Neural progenitor cell (in vitro differentiated cells): ENCODE measurements at regions not wholly inside any gene's neighbourhood (a gene's known extent, or its start where the extent isn't known, plus 50 kb on each side); places are given as distances from the start of the nearest gene placed in this dataset.
"Not testable (repeated sequence)": the region's sequence is repeated elsewhere in the genome, so short reads cannot be mapped to it uniquely, and the experiment has no call there.

Source experiments
- DNase-seq: peaks from one replicate; pipeline ENCODE4 v3.0.0-alpha.2; 2016; ENCODE audit warnings: low spot score
- H2AFZ ChIP-seq: fragments of 200-600 bp; sonication (generic); replicated peaks from 2 replicates; pipeline ENCODE4 v1.6.1; 2016; ENCODE audit warnings: antibody characterized with exemption
- H3F3A ChIP-seq: fragments of 200-600 bp; sonication (generic); 2 replicates; pipeline ENCODE4 v1.6.1; 2016; ENCODE audit warnings: antibody characterized with exemption, low read depth
- H3K27ac ChIP-seq: fragments of 200-600 bp; sonication (generic); 2 replicates; pipeline ENCODE4 v1.5.1; 2016; ENCODE audit warnings: mild to moderate bottlenecking
- H3K27me3 ChIP-seq: fragments of 200-600 bp; sonication (generic); 2 replicates; pipeline ENCODE4 v1.6.1; 2016; ENCODE audit warnings: mild to moderate bottlenecking, moderate library complexity
- H3K36me3 ChIP-seq: fragments of 200-600 bp; sonication (generic); 2 replicates; pipeline ENCODE4 v1.5.1; 2016
- H3K4me1 ChIP-seq: fragments of 200-600 bp; sonication (generic); 2 replicates; pipeline ENCODE4 v1.6.1; 2016; ENCODE audit warnings: mixed run types
- H3K4me2 ChIP-seq: fragments of 200-600 bp; sonication (generic); 2 replicates; pipeline ENCODE4 v1.6.1; 2016
- H3K4me3 ChIP-seq: fragments of 200-600 bp; sonication (generic); 2 replicates; pipeline ENCODE4 v1.5.1; 2016
- H3K79me2 ChIP-seq: fragments of 200-600 bp; sonication (generic); 2 replicates; pipeline ENCODE4 v1.6.1; 2016; ENCODE audit warnings: low read depth
- H3K9ac ChIP-seq: fragments of 200-600 bp; sonication (generic); 2 replicates; pipeline ENCODE4 v1.6.1; 2016
- H3K9me3 ChIP-seq: fragments of 200-600 bp; sonication (generic); 2 replicates; pipeline ENCODE4 v1.5.1; 2016; ENCODE audit warnings: low read depth
- H4K20me1 ChIP-seq: fragments of 200-600 bp; sonication (generic); 2 replicates; pipeline ENCODE4 v1.6.1; 2016; ENCODE audit warnings: low read depth
- H3K27ac Mint-ChIP-seq: 3 replicates; pipeline ENCODE4 v1.8.0; 2021; ENCODE audit warnings: mixed read lengths
- H3K27me3 Mint-ChIP-seq: 2 replicates; pipeline ENCODE4 v1.8.0; 2022; ENCODE audit warnings: low read depth, mild to moderate bottlenecking, inconsistent platforms, moderate library complexity, mixed read lengths; ENCODE audit not compliant: insufficient read depth
- H3K36me3 Mint-ChIP-seq: 3 replicates; pipeline ENCODE4 v1.8.0; 2021; ENCODE audit warnings: mixed read lengths
- H3K4me1 Mint-ChIP-seq: 3 replicates; pipeline ENCODE4 v1.8.0; 2021; ENCODE audit warnings: mixed read lengths
- H3K4me3 Mint-ChIP-seq: 3 replicates; pipeline ENCODE4 v1.8.0; 2021; ENCODE audit warnings: mild to moderate bottlenecking, moderate library complexity, mixed read lengths
- H3K9me3 Mint-ChIP-seq: 3 replicates; pipeline ENCODE4 v1.8.0; 2020; ENCODE audit warnings: mixed read lengths
- EZH2 ChIP-seq: fragments of 200-600 bp; sonication (generic); IDR thresholded peaks from 2 replicates; pipeline ENCODE4 v1.6.1; 2017; ENCODE audit warnings: antibody characterized with exemption, mild to moderate bottlenecking, moderate library complexity
- EZH2phosphoT487 ChIP-seq: fragments of 200-600 bp; sonication (generic); IDR thresholded peaks from 2 replicates; pipeline ENCODE4 v1.6.1; 2017; ENCODE audit warnings: antibody characterized with exemption
- TF ChIP-seq, protein P1 (sequence below): fragments of 200-600 bp; sonication (generic); IDR thresholded peaks from 2 replicates; pipeline ENCODE4 v1.5.1; 2017; ENCODE audit warnings: antibody characterized with exemption, mild to moderate bottlenecking

DNA sequence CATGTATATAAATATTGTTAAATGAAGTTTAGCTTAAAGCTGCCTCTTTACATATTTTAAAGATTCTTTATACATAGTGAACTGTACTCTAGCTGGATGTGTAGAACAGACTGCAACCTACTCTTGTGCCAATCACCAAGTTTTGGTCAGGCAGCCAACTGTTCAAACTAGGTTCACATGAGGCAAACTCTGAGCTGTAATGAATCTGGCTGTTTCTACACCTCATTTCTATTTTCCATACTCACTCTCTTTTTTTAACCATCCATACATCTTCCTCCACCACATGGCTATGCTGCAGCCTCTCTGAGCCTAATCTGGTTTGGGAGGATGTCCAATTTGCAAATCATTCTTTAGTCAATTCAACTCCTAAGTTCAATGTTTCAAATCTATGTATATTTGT is 974.8 kb downstream of the CNTNAP5 start:
- peaks cover 15% of the 10 kb centered on the region for H3K4me1 ChIP-seq
- TF ChIP-seq, protein P1, sequence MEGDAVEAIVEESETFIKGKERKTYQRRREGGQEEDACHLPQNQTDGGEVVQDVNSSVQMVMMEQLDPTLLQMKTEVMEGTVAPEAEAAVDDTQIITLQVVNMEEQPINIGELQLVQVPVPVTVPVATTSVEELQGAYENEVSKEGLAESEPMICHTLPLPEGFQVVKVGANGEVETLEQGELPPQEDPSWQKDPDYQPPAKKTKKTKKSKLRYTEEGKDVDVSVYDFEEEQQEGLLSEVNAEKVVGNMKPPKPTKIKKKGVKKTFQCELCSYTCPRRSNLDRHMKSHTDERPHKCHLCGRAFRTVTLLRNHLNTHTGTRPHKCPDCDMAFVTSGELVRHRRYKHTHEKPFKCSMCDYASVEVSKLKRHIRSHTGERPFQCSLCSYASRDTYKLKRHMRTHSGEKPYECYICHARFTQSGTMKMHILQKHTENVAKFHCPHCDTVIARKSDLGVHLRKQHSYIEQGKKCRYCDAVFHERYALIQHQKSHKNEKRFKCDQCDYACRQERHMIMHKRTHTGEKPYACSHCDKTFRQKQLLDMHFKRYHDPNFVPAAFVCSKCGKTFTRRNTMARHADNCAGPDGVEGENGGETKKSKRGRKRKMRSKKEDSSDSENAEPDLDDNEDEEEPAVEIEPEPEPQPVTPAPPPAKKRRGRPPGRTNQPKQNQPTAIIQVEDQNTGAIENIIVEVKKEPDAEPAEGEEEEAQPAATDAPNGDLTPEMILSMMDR, result no peak
- no peak for TF ChIP-seq EZH2
- TF ChIP-seq EZH2phosphoT487, result no peak
- Mint-ChIP-seq H3K9me3 (no peaks in the 10 kb centered on the region), H3K36me3 (no peaks in the 10 kb centered on the region), H3K27me3 (peaks cover 2% of the 10 kb centered on the region), H3K27ac (no peak overlapping the region), H3K4me1 (peaks cover 5% of the 10 kb centered on the region), H3K4me3 (no peak overlapping the region)
- H3K4me3 ChIP-seq, result no peak overlapping the region
- H3F3A ChIP-seq, result peaks cover 7% of the 10 kb centered on the region
- H3K79me2 ChIP-seq, result no peaks in the 10 kb centered on the region
- no peak overlapping the region for H2AFZ ChIP-seq
- H3K4me2 ChIP-seq, result no peak overlapping the region
- no peak overlapping the region for H3K9ac ChIP-seq
- no peaks in the 10 kb centered on the region for H3K27me3 ChIP-seq
- H3K27ac ChIP-seq, result no peak overlapping the region
- no peak for DNase-seq
- H3K9me3 ChIP-seq, result no peaks in the 10 kb centered on the region
- no peaks in the 10 kb centered on the region for H3K36me3 ChIP-seq
- H4K20me1 ChIP-seq, result no peaks in the 10 kb centered on the region

DNA sequence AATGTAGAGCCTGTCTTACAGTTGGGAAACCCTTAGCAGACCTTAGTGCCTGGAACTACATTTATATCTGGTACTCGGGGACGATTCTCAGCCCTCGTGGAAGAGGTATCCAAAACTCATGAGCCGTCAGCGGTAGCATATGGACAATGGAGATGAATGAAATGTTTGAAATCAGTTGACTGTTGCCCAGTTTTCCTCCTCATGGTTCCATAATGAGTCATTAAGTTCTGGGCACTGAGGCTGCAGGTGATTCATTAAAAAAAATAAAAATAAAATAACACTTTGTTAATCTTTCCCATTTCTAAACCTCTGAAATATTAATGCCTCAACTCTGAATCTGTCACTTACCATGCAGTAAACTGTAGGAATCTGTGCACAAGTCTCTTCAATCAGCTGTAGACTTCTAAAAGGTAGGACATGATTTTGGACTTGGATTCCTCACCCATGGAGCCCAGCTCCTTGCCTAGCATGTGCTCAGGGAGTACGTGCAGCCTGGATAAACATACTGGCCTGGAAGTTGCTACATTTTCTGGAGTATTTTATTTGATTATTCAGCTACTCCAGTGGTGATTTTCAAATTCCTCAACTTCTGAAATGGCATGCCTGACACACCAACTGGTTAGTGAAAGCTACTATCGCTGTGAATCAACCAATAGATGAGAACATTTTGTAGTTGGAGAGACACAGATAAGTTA is 979.2 kb downstream of the CNTNAP5 start:
- Histone ChIP-seq H4K20me1 (no peaks in the 10 kb centered on the region), H3K4me1 (peaks cover 5% of the 10 kb centered on the region), H3K9ac (no peak overlapping the region), H3K4me2 (no peak overlapping the region), H3K4me3 (no peak overlapping the region), H2AFZ (no peak overlapping the region), H3K36me3 (no peaks in the 10 kb centered on the region), H3F3A (no peaks in the 10 kb centered on the region), H3K79me2 (no peaks in the 10 kb centered on the region), H3K9me3 (no peaks in the 10 kb centered on the region), H3K27me3 (no peaks in the 10 kb centered on the region), H3K27ac (no peak overlapping the region)
- Mint-ChIP-seq H3K27ac (no peak overlapping the region), H3K36me3 (no peaks in the 10 kb centered on the region), H3K4me3 (no peak overlapping the region), H3K9me3 (no peaks in the 10 kb centered on the region), H3K4me1 (peaks cover 9% of the 10 kb centered on the region), H3K27me3 (no peaks in the 10 kb centered on the region)
- no peak for DNase-seq
- TF ChIP-seq EZH2 (no peak), EZH2phosphoT487 (no peak)
- TF ChIP-seq, protein P1, result no peak

DNA sequence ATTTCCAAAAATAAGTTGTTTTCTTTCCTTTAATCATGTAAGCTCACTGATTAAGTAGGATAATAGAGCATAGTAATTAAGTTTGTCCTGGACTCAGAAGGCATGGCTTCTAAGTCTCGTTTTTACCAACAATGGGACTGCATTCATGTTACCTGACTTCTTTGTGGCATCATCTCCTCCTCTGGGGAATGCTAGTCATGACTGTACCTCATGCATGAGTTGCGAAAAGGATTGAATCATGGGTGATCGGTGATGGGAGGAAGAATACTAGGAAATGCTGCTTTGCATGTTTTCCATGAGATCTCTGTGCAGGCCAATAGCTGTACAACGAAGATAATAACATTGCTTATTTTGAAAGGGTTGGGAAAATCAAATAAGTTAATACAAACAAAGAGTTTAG is 981.6 kb downstream of the CNTNAP5 start:
- Histone ChIP-seq H3K9ac (no peak overlapping the region), H3K27ac (no peak overlapping the region), H3K79me2 (no peaks in the 10 kb centered on the region), H3K36me3 (no peaks in the 10 kb centered on the region), H3F3A (no peaks in the 10 kb centered on the region), H3K4me1 (peaks cover 5% of the 10 kb centered on the region), H3K4me2 (no peak overlapping the region), H3K4me3 (no peak overlapping the region), H3K9me3 (no peaks in the 10 kb centered on the region), H2AFZ (no peak overlapping the region), H4K20me1 (no peaks in the 10 kb centered on the region), H3K27me3 (no peaks in the 10 kb centered on the region)
- H3K27me3 Mint-ChIP-seq, result no peaks in the 10 kb centered on the region
- H3K4me3 Mint-ChIP-seq, result no peak overlapping the region
- H3K27ac Mint-ChIP-seq, result no peak overlapping the region
- H3K36me3 Mint-ChIP-seq, result no peaks in the 10 kb centered on the region
- H3K9me3 Mint-ChIP-seq, result no peaks in the 10 kb centered on the region
- TF ChIP-seq EZH2, result no peak
- no peak for TF ChIP-seq EZH2phosphoT487
- H3K4me1 Mint-ChIP-seq, result peaks cover 9% of the 10 kb centered on the region
- DNase-seq, result no peak

DNA sequence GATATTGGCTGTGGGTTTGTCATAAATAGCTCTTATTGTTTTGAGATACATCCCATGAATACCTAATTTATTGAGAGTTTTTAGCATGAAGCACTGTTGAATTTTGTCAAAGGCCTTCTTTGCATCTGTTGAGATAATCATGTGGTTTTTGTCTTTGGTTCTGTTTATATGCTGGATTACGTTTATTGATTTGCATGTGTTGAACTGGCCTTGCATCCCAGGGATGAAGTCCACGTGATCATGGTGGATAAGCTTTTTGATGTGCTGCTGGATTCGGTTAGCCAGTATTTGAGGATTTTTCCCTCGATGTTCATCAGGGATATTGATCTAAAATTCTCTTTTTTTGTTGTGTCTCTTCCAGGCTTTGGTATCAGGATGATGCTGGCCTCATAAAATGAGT is 1003.6 kb downstream of the CNTNAP5 start:
- not testable (repeated sequence) for H3K27me3 Mint-ChIP-seq, H4K20me1 ChIP-seq, DNase-seq, H3K4me1 Mint-ChIP-seq, H3F3A ChIP-seq, H3K36me3 ChIP-seq, H3K9ac ChIP-seq, H3K4me1 ChIP-seq, H3K27ac ChIP-seq, H2AFZ ChIP-seq, H3K4me2 ChIP-seq, H3K27me3 ChIP-seq, H3K4me3 ChIP-seq, H3K9me3 ChIP-seq, H3K9me3 Mint-ChIP-seq, H3K4me3 Mint-ChIP-seq, H3K79me2 ChIP-seq, H3K36me3 Mint-ChIP-seq, H3K27ac Mint-ChIP-seq
